ENCODE measurements at regions not wholly inside any gene's neighbourhood (a gene's known extent, or its start where the extent isn't known, plus 50 kb on each side); places are given as distances from the start of the nearest gene placed in this dataset.

- DNase-seq, result no peak
Observed at GRCh38 chr1:29501227-29501976, 265.1 kb downstream of the PTPRU start.

GRCh38 chr1:29500651-29501050, 264.3 kb downstream of the PTPRU start:
- no peak for DNase-seq

DNA sequence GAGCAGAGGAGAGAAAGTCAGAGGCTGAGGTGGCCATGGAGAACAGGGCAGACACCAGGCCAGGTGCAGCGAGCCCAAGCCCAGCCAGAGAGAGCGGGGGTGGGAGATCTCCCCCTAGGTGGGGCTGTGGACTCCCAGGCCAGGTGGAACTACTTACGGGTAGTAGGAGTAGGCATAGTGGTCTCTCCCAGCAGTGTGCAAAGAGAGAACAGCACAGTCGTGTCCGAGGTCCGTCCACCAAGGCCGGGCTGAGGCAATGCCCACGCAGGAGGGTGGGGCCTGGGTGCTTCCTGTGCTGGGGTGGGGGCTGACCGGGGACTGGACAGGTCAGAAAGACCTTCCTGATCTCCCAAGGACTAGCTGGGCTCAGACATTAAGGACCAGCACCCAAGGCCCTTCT, 263.7 kb downstream of the PTPRU start:
- no peak for DNase-seq

- no peak for DNase-seq
Observed at GRCh38 chr1:29499104-29499650, 262.9 kb downstream of the PTPRU start.

- no peak for DNase-seq
Observed at GRCh38 chr1:29498126-29499103, 262.1 kb downstream of the PTPRU start.

- DNase-seq, result no peak
Observed at GRCh38 chr1:29497395-29498125, 261.2 kb downstream of the PTPRU start.

DNA sequence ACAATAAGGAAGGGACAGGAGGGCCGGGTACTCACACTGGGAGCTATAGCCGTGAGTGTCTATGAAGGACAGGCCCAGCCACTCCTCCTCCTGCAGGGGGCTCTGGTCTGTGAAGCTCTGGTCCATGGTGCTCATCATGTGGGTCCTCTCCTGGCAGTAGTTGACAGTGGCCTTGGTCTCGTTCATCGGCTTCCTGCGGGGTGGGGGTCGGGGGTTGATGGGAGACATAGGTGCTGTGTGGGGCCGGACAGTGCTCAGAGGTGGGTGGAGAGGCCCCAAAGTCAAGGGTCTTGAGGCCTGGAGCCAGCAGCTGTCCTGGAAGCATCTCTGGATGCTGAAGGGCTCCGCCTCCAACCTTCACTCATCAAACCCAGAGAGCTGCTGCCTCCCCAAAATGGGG, 260.4 kb downstream of the PTPRU start:
- DNase-seq, result no peak

DNA sequence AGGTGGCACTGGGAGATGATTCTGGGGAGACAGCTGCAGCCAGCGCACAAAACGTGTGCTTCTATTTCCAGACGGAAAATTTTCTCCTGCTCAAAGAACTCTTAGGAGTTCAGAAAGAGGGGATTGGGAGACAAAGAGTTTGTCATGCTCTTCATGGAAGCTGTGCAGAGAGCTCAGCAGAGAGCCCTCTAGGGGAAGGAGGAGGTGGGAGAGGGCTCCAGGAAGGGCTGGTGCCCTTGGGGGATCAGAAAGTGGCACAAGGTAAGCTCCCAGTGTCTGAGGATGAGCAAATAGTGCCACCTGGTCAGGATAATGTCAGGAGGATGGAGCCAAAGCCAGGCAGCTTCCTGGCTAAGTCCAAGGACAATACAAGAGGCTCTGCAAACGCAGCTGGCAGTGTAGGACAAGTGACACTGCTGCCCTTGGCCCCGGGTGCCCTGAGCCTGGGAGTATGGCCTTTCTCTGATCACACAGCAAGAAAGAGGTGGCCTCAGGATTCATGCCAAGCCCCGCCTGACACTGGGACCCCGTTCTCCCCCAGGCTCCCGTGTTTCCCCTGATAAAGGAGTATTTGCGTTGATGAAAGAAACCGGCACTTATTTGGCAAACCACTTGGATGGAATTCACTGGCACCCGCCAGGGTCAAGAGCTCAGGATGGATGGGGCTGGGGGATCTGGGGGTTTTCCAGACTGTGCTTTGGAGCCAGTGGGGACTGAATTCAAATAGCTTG, 254.0 kb downstream of the PTPRU start:
- DNase-seq, result no peak

GRCh38 chr1:29489471-29489870, 253.1 kb downstream of the PTPRU start:
- DNase-seq, result no peak

GRCh38 chr1:29488794-29489311, 252.5 kb downstream of the PTPRU start:
- no peak for DNase-seq

GRCh38 chr1:29488086-29488793, 251.9 kb downstream of the PTPRU start:
- no peak for DNase-seq

- no peak for DNase-seq
Observed at GRCh38 chr1:29487291-29487690, 251.0 kb downstream of the PTPRU start.

DNA sequence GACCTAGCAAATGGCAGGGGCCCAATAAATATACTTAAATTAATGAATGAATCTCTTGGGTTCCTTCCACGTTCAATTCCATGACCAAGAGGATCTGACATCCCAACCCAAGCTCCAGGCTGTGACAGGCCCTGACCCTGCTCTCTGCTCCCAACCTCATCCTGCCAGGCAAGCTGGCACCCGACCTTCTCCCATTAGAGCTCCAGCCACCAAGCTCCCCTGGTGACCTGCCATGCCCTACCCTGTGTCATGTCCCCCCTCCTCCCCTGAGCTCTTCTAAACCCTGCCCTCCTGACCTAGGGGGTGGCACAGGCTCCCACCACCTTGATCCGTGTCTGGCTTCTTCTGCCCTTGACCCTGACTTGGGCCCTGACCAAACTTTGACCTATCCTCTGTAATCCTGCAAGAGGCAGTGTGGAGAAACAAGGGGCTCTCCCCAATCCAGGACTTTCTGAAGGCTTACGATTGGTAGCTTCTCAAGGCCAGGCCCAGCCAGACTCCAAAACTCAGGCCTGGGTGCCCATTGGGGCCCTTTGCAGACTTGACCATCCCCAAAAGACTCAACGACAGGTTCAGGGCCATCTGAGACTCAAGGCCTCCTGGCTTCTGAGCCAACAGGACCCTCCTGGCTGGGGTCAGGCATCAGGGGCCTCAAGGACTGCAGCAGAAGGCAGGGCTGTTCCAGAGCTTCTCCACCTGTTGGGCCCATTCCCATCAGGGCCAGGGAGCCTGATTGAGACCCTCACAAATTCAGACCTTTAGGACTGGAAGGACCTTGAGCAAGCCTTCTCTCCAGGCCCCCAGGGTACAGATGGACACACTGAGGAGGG, 249.0 kb downstream of the PTPRU start:
- DNase-seq, result no peak

- no peak for DNase-seq
Observed at GRCh38 chr1:29482991-29483390, 246.7 kb downstream of the PTPRU start.

GRCh38 chr1:29482064-29482463, 245.7 kb downstream of the PTPRU start:
- DNase-seq, result no peak

DNA sequence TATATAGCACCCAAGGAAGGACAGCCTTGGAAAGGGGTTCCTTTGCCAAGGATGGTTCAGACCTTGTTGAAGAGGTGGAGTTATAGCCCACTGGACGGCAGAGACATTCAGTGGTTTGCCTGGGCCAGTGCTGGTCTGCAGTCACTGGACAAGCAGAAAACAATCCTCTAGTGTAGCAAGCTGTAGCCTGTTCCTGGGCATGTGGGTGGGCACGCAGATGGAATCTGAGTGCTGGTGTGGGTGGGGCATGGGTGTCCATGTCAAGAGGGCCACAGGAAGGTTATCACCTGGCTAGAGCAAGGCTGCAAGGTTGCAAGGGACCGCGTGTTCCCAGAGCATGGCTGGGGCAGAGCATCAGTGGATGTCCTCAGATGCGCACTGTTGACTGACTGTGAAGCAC, 244.7 kb downstream of the PTPRU start:
- no peak for DNase-seq

- no peak for DNase-seq
Observed at GRCh38 chr1:29478879-29479278, 242.6 kb downstream of the PTPRU start.

DNA sequence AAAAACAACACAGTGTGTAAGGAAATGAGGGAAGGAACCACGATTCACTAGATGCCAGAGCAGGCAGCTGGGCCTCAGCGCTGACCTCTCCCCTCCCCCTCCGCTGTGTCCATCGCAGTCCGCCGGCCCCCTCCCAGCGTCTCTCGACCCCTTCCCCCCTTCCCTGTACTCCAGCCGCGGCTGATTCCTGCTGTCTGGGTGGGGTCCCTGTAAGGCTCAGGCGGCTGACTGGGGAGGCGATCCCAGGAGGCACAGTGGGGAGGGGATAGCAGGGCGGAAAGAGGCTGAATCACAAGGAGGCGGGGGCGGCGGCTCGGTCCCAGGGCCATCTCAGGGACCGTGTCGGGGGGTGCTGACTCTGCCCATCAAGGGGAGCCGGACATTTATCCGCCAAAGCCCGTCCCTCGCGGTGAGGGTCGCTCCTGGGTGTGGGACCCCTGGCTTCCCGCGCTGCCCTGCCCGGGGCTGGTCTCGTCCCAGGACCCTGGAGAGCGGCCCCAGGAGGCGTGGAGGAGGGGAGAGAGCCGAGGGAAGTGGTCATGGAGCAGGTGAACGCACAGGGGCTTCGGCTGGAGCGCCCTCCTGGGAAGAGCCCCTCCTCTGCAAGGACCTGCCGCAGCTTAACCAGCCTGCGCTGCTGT, 241.9 kb downstream of the PTPRU start:
- DNase-seq, result no peak

GRCh38 chr1:29475326-29475725, 239.0 kb downstream of the PTPRU start:
- DNase-seq, result no peak

All from CD4-positive, alpha-beta T cell treated with Interleukin-1 beta for 1 hour (primary cell).